Neural cell (in vitro differentiated cells): ENCODE measurements at regions not wholly inside any gene's neighbourhood (a gene's known extent, or its start where the extent isn't known, plus 50 kb on each side); places are given as distances from the start of the nearest gene placed in this dataset.

ENCODE experiments used
- MXI1 ChIP-seq: fragments of 450-650 bp; conservative IDR thresholded peaks from 2 replicates; pipeline ENCODE4 v1.6.1; 2014; ENCODE audit warnings: antibody characterized with exemption, mild to moderate bottlenecking; ENCODE audit not compliant: poor library complexity, severe bottlenecking
- TF ChIP-seq, protein P1 (sequence below): fragments of 450-650 bp; IDR thresholded peaks from 2 replicates; pipeline ENCODE4 v1.5.1; 2014; ENCODE audit warnings: antibody characterized with exemption, mild to moderate bottlenecking, moderate library complexity; ENCODE audit not compliant: poor library complexity, severe bottlenecking

DNA sequence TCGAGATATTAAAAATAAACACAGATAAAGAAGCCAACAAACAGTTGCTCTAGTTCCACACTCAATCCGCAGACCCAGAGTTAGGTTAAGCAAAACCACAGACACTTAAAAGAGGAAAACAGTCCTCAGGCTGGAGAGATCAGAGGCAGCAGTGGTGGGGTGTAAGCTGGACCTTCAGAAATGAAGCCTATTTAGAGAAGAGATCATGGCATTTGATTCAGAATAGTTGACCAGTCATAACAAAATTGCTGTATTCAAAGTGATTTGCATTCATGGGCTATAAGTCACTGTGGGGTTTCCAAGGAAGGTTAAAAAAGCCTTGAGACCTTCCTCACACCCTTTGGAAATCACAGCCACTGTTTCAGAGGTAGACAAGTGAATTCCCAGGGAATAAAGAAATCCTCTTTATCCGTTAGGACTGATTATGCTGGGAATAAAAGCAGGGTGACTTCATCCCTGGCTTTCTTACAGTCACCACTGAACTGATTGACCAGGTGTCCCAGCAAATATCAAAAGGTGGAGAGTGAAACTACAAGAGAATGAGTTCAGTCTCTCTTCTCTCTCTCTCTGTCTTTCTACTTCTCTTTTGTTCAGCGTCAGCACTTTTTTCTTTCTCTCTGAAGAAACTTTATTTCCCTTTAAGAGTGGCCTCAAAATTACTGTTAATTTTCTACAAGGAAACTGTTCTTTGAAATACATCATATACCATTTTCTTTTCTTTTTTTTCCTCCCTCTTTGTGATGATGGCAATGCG lies 171.8 kb upstream of the PIK3C3 start:
- no peak for TF ChIP-seq MXI1
- TF ChIP-seq, protein P1, sequence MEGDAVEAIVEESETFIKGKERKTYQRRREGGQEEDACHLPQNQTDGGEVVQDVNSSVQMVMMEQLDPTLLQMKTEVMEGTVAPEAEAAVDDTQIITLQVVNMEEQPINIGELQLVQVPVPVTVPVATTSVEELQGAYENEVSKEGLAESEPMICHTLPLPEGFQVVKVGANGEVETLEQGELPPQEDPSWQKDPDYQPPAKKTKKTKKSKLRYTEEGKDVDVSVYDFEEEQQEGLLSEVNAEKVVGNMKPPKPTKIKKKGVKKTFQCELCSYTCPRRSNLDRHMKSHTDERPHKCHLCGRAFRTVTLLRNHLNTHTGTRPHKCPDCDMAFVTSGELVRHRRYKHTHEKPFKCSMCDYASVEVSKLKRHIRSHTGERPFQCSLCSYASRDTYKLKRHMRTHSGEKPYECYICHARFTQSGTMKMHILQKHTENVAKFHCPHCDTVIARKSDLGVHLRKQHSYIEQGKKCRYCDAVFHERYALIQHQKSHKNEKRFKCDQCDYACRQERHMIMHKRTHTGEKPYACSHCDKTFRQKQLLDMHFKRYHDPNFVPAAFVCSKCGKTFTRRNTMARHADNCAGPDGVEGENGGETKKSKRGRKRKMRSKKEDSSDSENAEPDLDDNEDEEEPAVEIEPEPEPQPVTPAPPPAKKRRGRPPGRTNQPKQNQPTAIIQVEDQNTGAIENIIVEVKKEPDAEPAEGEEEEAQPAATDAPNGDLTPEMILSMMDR: no peak
